ENCODE measurements at regions not wholly inside any gene's neighbourhood (a gene's known extent, or its start where the extent isn't known, plus 50 kb on each side); places are given as distances from the start of the nearest gene placed in this dataset.

DNA sequence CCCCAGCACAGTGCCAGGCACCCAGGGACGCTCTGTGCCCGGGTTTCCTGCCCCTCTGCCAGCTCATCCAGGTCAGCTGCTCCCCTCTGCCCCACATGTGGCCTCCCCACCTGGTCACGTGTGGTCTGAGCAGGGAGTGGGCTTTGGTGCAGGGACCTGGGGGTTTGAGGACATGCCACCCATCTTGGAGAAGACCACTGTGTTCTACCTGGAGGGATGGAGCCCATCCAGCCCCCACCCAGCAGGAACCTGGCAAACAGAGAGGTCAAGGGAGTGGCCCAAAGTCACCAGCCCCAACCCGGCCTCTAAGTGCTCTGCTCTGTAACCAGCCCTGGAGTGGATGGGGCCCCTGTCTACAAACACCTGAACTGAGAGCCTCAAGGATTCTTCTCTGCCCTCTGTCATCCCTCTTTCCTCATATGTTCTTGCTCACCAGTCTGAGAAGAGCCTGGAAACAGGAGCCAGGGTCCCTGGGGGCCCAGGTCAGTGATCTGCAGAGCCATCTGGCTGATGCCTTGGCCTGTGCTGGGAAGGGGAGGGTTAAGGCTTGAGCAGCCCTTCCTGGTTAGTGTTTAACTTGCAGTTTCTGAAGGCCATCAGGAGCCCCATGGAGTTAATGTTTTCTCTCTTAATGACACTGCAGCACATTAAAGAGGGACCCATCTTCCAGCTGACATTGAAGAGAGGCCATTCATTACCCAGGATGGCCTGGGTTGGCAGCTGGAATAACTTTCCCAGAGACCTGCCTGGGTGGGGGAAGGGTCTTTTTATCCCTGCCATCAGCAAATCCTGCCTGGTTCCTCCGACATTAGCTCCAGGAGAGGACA is 235.4 kb downstream of the PTPRU start:
- FAIRE-seq (no peak), DNase-seq (ENCODE audit: insufficient read length, low spot score) (no peak)
- TF ChIP-seq POLR2A (IDR thresholded peaks at IDR 0.05; ENCODE audit: low read depth, low read length) = no peak
- TF ChIP-seq POLR2AphosphoS5 (IDR thresholded peaks at IDR 0.05; ENCODE audit: low read depth, low read length) = no peak
- TF ChIP-seq SPI1 (IDR thresholded peaks at IDR 0.05; ENCODE audit: low read depth, low read length) = no peak

DNA sequence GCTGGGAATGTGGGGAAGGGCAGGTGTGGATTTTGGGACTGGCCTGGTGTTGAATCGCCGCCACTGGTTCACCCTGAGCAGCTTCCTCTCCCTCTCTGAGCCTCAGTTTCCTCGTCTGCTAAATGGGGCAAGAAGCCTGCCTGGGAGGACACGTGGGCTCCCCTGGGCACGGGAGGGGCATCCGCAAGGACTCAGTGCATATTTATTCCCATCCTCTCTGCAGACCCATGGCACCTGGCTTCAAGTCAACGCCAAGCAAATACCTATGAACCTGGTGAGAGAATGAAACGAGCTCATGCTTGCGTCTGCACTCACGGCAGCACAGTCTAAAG is 234.4 kb downstream of the PTPRU start:
- DNase-seq (ENCODE audit: insufficient read length, low spot score) (no peak), FAIRE-seq (no peak)
- TF ChIP-seq TAF1 (IDR thresholded peaks at IDR 0.05; ENCODE audit: low read depth, low read length) (no peak), POLR2AphosphoS5 (IDR thresholded peaks at IDR 0.05; ENCODE audit: low read depth, low read length) (no peak), POU2F2 (IDR thresholded peaks at IDR 0.05; ENCODE audit: low read depth, low read length) (no peak), SPI1 (IDR thresholded peaks at IDR 0.05; ENCODE audit: low read depth, low read length) (no peak), PAX5 (IDR thresholded peaks at IDR 0.05; ENCODE audit: insufficient read depth, low read length, severe bottlenecking) (no peak), POLR2A (IDR thresholded peaks at IDR 0.05; ENCODE audit: low read depth, low read length) (no peak)

DNA sequence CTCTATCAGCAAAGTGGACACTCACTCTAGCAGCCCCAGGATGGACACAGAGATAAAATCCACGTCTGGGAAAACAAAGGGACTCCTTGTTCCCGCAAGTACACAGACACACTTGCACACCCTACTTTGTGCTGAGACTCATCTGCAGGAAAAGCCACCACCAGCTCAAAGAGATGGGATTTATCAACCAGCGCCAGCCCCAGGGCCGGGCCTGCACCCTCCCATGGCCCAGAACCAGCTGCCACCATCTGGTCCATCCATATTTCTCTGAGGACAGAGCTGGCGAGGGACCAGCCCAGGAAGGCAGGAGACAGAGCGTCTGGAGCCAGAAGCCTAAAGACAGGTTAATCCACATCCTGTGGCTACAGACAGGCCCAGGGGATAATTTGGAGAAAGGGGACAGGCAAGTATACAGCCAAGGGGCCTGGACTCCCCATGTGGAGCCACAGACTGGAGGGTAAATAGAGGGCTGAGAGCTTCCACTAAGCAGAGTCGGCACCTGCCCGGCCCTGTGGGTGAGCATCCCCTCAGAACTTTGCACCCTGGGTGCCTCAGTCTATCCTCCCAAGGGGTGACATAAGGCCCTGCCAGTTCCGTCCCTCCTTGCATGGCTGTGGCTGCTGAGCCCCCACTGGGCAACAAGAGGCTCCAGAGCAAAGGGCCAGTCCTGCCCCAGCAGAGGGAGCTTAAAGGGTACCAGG is 233.9 kb downstream of the PTPRU start:
- DNase-seq (ENCODE audit: insufficient read length, low spot score) (no peak), FAIRE-seq (no peak)
- TF ChIP-seq SPI1 (IDR thresholded peaks at IDR 0.05; ENCODE audit: low read depth, low read length) (no peak), POLR2A (IDR thresholded peaks at IDR 0.05; ENCODE audit: low read depth, low read length) (no peak)

DNA sequence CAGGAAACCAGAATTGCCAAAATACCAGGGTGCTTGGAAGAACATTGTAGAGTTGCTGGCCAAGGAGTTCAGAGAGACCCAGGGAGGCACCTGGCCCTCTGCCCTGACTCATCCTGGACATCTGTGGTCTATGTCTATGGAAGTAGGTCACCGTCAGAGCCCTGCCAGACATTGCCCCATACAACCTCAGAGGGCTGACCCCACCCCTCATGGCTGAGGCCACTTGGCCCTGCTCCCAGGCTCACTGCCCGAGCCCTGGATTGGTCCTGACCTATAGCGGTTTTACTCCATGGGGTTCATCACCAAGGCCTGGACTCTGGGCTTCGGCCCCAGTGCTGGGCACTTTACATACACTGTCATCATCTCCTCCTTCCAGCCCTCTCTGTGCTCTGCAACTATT is 233.1 kb downstream of the PTPRU start:
- TF ChIP-seq POU2F2 (IDR thresholded peaks at IDR 0.05; ENCODE audit: low read depth, low read length) = no peak
- no peak for TF ChIP-seq TAF1 (IDR thresholded peaks at IDR 0.05; ENCODE audit: low read depth, low read length)
- TF ChIP-seq POLR2AphosphoS5 (IDR thresholded peaks at IDR 0.05; ENCODE audit: low read depth, low read length) = no peak
- no peak for TF ChIP-seq POLR2A (IDR thresholded peaks at IDR 0.05; ENCODE audit: low read depth, low read length)
- no peak for TF ChIP-seq SPI1 (IDR thresholded peaks at IDR 0.05; ENCODE audit: low read depth, low read length)
- no peak for TF ChIP-seq PAX5 (IDR thresholded peaks at IDR 0.05; ENCODE audit: insufficient read depth, low read length, severe bottlenecking)
- DNase-seq (ENCODE audit: insufficient read length, low spot score) (no peak), FAIRE-seq (no peak)

DNA sequence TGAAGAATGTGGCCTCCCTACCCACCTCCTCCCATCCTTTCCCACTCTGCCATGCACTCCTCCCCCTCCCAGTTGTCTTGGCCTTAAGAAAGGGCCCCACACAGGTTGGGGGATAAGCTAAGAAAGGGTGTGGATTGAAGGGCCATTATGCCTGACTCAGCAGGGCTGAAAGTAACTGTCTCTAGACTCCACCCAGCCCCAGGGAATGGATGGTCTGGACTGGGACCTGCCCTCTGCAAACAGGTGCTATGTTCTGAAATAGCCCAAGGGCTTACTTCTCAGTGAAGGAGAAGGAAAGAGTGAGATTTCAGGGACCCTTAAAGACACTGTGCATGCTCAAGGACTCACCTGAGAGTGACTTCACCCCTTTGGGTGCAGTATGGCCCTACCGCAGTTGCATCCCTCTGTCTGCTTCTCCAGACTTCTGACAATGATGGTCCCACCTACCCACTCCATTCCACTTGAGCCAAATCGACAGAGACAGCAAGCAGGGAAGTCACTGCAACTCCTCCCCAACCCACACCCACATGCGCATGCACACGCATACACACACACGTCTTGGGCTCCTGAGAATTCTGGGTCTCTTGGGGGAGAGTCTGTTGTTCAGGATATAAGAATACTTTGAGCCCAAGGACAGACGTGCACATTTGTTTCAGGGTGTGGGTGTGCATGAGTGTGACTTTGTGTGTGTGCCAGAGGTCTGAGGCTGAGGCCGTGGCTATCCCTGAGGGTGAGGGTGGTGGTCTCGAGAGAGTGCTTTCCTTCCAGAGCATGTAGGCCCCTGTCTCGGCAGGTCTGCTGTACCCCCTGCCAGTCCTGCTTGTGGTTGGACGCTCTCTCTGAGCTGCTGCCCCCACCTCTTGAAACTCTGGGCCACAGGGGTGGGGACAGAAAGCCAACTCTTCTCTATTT is 231.9 kb downstream of the PTPRU start:
- FAIRE-seq (no peak), DNase-seq (ENCODE audit: insufficient read length, low spot score) (no peak)
- TF ChIP-seq POU2F2 (IDR thresholded peaks at IDR 0.05; ENCODE audit: low read depth, low read length) (no peak), POLR2A (IDR thresholded peaks at IDR 0.05; ENCODE audit: low read depth, low read length) (no peak), TAF1 (IDR thresholded peaks at IDR 0.05; ENCODE audit: low read depth, low read length) (no peak), PAX5 (IDR thresholded peaks at IDR 0.05; ENCODE audit: insufficient read depth, low read length, severe bottlenecking) (no peak), SPI1 (IDR thresholded peaks at IDR 0.05; ENCODE audit: low read depth, low read length) (no peak), POLR2AphosphoS5 (IDR thresholded peaks at IDR 0.05; ENCODE audit: low read depth, low read length) (no peak)

DNA sequence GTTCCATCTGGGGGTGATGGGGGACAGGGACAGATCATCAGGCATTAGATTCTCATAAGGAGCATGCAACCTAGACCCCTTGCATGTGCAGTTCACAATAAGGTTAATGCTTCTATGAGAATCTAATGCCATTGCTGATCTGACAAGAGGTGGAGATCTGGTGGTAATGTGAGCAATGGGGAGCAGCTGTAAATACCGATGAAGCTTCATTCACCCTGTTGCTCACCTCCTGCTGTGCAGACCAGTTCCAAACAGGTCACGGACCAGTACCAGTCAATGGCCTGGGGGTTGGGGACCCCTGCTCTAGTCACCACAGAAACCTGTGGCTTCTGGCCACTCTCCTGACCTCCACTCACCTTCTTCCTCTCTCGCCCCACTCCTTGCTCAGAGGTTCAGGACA is 229.9 kb downstream of the PTPRU start:
- FAIRE-seq (no peak), DNase-seq (ENCODE audit: insufficient read length, low spot score) (no peak)
- TF ChIP-seq POU2F2 (IDR thresholded peaks at IDR 0.05; ENCODE audit: low read depth, low read length) (no peak), POLR2A (IDR thresholded peaks at IDR 0.05; ENCODE audit: low read depth, low read length) (no peak), PAX5 (IDR thresholded peaks at IDR 0.05; ENCODE audit: insufficient read depth, low read length, severe bottlenecking) (no peak), POLR2AphosphoS5 (IDR thresholded peaks at IDR 0.05; ENCODE audit: low read depth, low read length) (no peak), SPI1 (IDR thresholded peaks at IDR 0.05; ENCODE audit: low read depth, low read length) (no peak), TAF1 (IDR thresholded peaks at IDR 0.05; ENCODE audit: low read depth, low read length) (no peak)

DNA sequence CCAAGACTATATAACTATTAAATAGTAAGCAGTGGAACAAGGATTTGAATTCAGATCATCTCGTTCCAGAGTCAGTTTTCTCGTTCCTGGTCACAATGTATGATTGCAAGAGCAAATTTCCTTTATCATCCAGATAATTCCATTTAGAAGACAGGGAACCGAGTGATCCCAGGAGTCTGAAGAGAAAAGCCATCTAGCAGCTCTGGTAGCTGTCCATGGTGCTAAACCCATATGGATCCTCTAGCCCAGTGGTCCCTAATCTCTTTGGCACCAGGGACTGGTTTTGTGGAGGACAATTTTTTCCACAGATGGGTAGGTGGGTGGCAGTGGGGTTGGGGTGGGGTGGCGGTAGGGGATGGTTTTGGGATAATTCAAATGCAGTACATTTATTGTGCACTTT is 229.4 kb downstream of the PTPRU start:
- FAIRE-seq (no peak), DNase-seq (ENCODE audit: insufficient read length, low spot score) (no peak)
- TF ChIP-seq TAF1 (IDR thresholded peaks at IDR 0.05; ENCODE audit: low read depth, low read length) (no peak), POU2F2 (IDR thresholded peaks at IDR 0.05; ENCODE audit: low read depth, low read length) (no peak), PAX5 (IDR thresholded peaks at IDR 0.05; ENCODE audit: insufficient read depth, low read length, severe bottlenecking) (no peak), POLR2AphosphoS5 (IDR thresholded peaks at IDR 0.05; ENCODE audit: low read depth, low read length) (no peak), POLR2A (IDR thresholded peaks at IDR 0.05; ENCODE audit: low read depth, low read length) (no peak), SPI1 (IDR thresholded peaks at IDR 0.05; ENCODE audit: low read depth, low read length) (no peak)

DNA sequence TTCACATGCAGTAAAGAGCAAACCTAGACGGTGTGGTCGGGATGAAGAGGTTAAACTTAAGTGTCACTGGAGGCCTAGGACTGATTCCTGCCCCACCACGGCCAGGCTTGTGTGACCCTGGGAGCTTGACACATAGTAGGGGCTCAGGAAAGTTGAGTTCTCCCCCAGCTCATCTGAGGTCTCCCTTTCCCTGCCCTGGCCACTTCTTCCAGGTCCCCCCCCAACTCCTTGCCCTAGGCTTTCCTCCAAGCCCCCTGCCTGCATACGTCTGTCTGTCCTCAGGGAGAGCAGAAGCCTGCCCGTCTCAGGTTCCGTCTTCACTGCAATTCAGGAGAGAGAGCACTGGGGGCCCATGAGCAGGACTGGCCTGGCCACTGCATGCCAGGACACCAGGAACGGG is 225.8 kb downstream of the PTPRU start:
- FAIRE-seq (no peak), DNase-seq (ENCODE audit: insufficient read length, low spot score) (no peak)
- TF ChIP-seq SPI1 (IDR thresholded peaks at IDR 0.05; ENCODE audit: low read depth, low read length) (no peak), POLR2A (IDR thresholded peaks at IDR 0.05; ENCODE audit: low read depth, low read length) (no peak), PAX5 (IDR thresholded peaks at IDR 0.05; ENCODE audit: insufficient read depth, low read length, severe bottlenecking) (no peak), POU2F2 (IDR thresholded peaks at IDR 0.05; ENCODE audit: low read depth, low read length) (no peak), POLR2AphosphoS5 (IDR thresholded peaks at IDR 0.05; ENCODE audit: low read depth, low read length) (no peak)

DNA sequence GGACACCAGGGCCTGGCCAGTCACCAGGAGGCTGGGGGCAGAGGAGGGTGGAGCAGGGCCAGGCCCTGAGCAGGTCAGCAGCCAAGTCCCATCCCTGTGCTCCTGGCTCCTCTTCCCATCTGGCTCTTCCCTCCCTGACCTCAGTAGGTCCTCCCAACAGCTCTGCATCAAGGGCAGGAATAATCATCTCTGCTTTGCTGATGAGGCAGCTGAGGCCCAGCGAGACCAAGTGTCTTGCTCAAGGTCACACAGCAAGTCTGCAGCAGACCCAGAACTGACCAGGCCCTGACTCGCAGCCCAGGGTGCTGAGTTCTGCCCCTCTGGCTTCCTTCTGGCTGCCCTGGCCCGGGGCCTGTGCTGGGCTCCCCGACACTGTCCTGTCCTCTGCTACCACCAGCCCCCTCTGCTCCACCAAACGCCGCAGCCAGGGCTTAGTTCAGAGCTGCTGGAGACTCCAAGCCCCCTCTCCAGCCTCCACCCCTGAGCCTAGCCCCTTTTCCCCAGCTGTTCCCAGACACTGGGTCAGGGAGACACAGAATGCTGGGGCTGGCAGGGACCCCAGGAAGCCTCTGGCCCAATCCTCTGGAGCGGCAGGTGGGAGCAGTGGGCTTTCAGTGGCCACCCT is 224.9 kb downstream of the PTPRU start:
- no peak for TF ChIP-seq POU2F2 (IDR thresholded peaks at IDR 0.05; ENCODE audit: low read depth, low read length)
- no peak for TF ChIP-seq TAF1 (IDR thresholded peaks at IDR 0.05; ENCODE audit: low read depth, low read length)
- no peak for TF ChIP-seq POLR2AphosphoS5 (IDR thresholded peaks at IDR 0.05; ENCODE audit: low read depth, low read length)
- no peak for TF ChIP-seq PAX5 (IDR thresholded peaks at IDR 0.05; ENCODE audit: insufficient read depth, low read length, severe bottlenecking)
- no peak for TF ChIP-seq POLR2A (IDR thresholded peaks at IDR 0.05; ENCODE audit: low read depth, low read length)
- no peak for DNase-seq (ENCODE audit: insufficient read length, low spot score)
- FAIRE-seq = no peak
